NCI-H2196 treated with DMSO at 0.1 percent for 48 hours (cell line): ENCODE measurements at regions not wholly inside any gene's neighbourhood (a gene's known extent, or its start where the extent isn't known, plus 50 kb on each side); places are given as distances from the start of the nearest gene placed in this dataset.

ENCODE experiments used
- DNase-seq: peaks from one replicate; lab custom pipeline; 2025; ENCODE audit not compliant: unreplicated experiment; lab: John Stamatoyannopoulos, UW

GRCh38 chr4:182019148-182019652, 224.0 kb upstream of the TENM3 start:
- no peak for DNase-seq

GRCh38 chr4:182022909-182023308, 220.3 kb upstream of the TENM3 start:
- DNase-seq, result no peak

- peak; percentile 4 for DNase-seq
These were observed 219.7 kb upstream of the TENM3 start for GRCh38 chr4:182023469-182023868.

GRCh38 chr4:182042945-182043344, 200.3 kb upstream of the TENM3 start:
- DNase-seq, result no peak

- DNase-seq, result no peak
These were observed 194.3 kb upstream of the TENM3 start for GRCh38 chr4:182048871-182049270.

- DNase-seq, result no peak
These were observed 186.3 kb upstream of the TENM3 start for GRCh38 chr4:182056866-182057265.

GRCh38 chr4:182062458-182062857, 180.7 kb upstream of the TENM3 start:
- no peak for DNase-seq

- no peak for DNase-seq
These were observed 180.3 kb upstream of the TENM3 start for GRCh38 chr4:182062936-182063335.

- DNase-seq, result no peak
These were observed 179.6 kb upstream of the TENM3 start for GRCh38 chr4:182063651-182064050.

GRCh38 chr4:182065255-182065654, 177.9 kb upstream of the TENM3 start:
- no peak for DNase-seq

- DNase-seq, result no peak
These were observed 177.2 kb upstream of the TENM3 start for GRCh38 chr4:182066037-182066436.

GRCh38 chr4:182067828-182068227, 175.4 kb upstream of the TENM3 start:
- DNase-seq, result no peak

- no peak for DNase-seq
These were observed 174.3 kb upstream of the TENM3 start for GRCh38 chr4:182068920-182069319.

GRCh38 chr4:182073278-182073677, 169.9 kb upstream of the TENM3 start:
- no peak for DNase-seq

- DNase-seq, result no peak
These were observed 169.1 kb upstream of the TENM3 start for GRCh38 chr4:182074139-182074538.

- no peak for DNase-seq
These were observed 168.4 kb upstream of the TENM3 start for GRCh38 chr4:182074810-182075209.

GRCh38 chr4:182082910-182083309, 160.3 kb upstream of the TENM3 start:
- no peak for DNase-seq

- no peak for DNase-seq
These were observed 159.4 kb upstream of the TENM3 start for GRCh38 chr4:182083671-182084410.

GRCh38 chr4:182085051-182085480, 158.1 kb upstream of the TENM3 start:
- no peak for DNase-seq

- DNase-seq, result no peak
These were observed 153.9 kb upstream of the TENM3 start for GRCh38 chr4:182089326-182089725.

- DNase-seq, result no peak
These were observed 153.0 kb upstream of the TENM3 start for GRCh38 chr4:182090186-182090585.

- no peak for DNase-seq
These were observed 152.1 kb upstream of the TENM3 start for GRCh38 chr4:182091128-182091527.

- DNase-seq, result no peak
These were observed 149.8 kb upstream of the TENM3 start for GRCh38 chr4:182093431-182093831.
